ENCODE measurements at regions not wholly inside any gene's neighbourhood (a gene's known extent, or its start where the extent isn't known, plus 50 kb on each side); places are given as distances from the start of the nearest gene placed in this dataset.
"Not testable (repeated sequence)": the region's sequence is repeated elsewhere in the genome, so short reads cannot be mapped to it uniquely, and the experiment has no call there.

DNA sequence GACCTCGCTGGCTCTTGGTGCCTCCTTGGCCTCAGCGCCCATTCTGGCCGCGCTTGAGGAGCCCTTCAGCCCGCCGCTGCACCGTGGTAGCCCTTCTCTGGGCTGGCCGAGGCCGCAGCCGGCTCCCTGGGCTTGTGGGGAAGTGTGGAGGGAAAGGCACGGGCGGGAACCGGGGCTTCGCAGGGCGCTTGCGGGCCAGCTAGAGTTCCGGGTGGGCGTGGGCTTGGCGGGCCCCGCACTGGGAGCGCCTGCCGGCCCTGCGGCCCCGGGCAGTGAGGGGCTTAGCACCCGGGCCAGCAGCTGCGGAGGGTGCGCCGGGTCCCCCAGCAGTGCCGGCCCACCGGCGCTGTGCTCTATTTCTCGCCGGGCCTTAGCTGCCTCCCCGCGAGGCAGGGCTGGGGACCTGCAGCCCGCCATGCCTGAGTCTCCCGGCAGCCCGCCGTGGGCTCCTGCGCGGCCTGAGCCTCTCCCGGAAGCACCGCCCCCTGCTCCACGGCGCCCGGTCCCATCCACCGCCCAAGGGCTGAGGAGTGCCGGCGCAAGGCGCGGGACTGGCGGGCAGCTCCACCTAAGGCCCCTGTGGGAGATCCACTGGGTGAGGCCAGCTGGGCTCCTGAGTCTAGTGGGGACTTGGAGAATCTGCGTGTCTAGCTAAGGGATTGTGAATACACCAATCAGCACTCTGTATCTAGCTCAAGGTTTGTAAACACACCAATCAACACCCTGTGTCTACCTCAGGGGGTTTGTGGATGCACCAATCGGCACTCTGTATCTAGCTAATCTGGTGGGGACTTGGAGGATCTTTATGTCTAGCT lies 141.1 kb downstream of the SLCO4C1 start:
- 80 to 100% (median 97%) methylated on average over 1 to 3 of the region's 54 CpGs; no CpG with 5 or more reads in 6 of the 10 experiments for WGBS, 10 experiments
- H3K27ac ChIP-seq; H3K4me1 ChIP-seq (replicated peaks in 1 of 2): not testable (repeated sequence)
- ATAC-seq (replicated peaks in 6 of 8) = peak in 3 of 8 experiments; percentile 43 to 86 (median 57)
- peak overlapping the region in 2 of 5 donors; percentile 22 to 30 for H3K4me3 ChIP-seq
- in situ Hi-C loops (cut with MboI; ENCODE audit: low pct_unique_long_range_greater_than_20kb in 2 of 9, low sequenced_read_pairs in 9 of 9, unreplicated experiment in 9 of 9) = loop anchor here in 1 of 9 experiments (25.0 kb wide), 1 partner anchor 218 kb away; no protein-coding TSS in a partner anchor

DNA sequence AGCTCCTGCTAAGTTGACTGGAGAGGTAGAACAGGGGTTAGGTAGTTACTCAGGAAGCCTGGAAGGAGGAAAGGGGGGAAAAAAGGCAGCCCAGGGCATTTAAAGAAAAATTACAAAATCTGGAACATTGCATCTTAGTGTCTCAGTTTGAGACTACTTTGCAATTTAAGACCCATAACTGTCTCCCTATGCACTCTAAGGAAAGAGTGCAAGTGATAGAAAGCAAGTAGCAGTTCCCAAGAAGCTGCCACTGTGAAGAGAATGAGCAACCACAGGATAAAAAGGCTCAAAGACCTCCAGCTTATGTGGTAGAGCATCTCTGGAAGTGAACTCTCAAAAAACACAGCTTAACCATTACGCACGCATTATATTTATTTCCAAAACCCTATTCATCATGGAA lies 141.8 kb downstream of the SLCO4C1 start:
- WGBS, 10 experiments = 75 to 100% (median 90%) methylated on average over 1 to 2 of the region's 2 CpGs; no CpG with 5 or more reads in 5 of the 10 experiments
- H3K4me1 ChIP-seq (replicated peaks in 1 of 2) = no peaks in the 10 kb centered on the region
- H3K4me3 ChIP-seq = peak overlapping the region in 2 of 5 donors; percentile 22 to 30
- no peak overlapping the region for H3K27ac ChIP-seq
- in situ Hi-C loops (cut with MboI; ENCODE audit: low pct_unique_long_range_greater_than_20kb in 2 of 9, low sequenced_read_pairs in 9 of 9, unreplicated experiment in 9 of 9) = loop anchor here in 1 of 9 experiments (25.0 kb wide), 1 partner anchor 217 kb away; no protein-coding TSS in a partner anchor
- no peak for ATAC-seq (replicated peaks in 6 of 8)

- Histone ChIP-seq H3K4me1 (replicated peaks in 1 of 2) (no peaks in the 10 kb centered on the region), H3K27ac (no peak overlapping the region), H3K4me3 (no peak overlapping the region)
- WGBS, 10 experiments = 0 to 60% (median 33%) methylated on average over 1 to 5 of the region's 5 CpGs; no CpG with 5 or more reads in 2 of the 10 experiments
- in situ Hi-C loops (cut with MboI; ENCODE audit: low pct_unique_long_range_greater_than_20kb in 2 of 9, low sequenced_read_pairs in 9 of 9, unreplicated experiment in 9 of 9) = loop anchor here in 1 of 9 experiments (25.0 kb wide), 1 partner anchor 216 kb away; no protein-coding TSS in a partner anchor
- ATAC-seq (replicated peaks in 6 of 8) = peak; percentile 62 to 90 (median 74)
Measured at GRCh38 chr5:102153003-102153759, 142.9 kb downstream of the SLCO4C1 start.

DNA sequence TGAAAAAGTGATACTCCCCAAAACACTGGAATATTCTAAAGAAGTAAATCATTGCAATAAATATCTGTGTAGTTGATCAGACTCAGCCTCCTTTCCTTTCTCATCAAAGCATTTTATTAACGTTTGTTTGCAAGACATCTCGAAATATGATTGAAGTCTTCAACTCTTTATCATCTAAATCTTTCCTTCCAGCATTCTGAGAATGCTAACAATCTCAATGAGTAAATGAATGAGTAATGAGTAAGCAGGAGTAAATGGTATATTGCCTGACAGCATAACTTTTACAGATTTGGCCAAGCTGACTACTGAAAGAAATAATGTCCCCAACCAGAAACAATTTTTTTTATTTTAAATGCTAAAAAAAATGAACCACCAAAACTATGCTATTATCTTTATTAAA lies 157.1 kb downstream of the SLCO4C1 start:
- ATAC-seq (replicated peaks in 6 of 8) = no peak
- WGBS, 10 experiments = 4 to 88% (median 66%) methylated on average over 2 of the region's 2 CpGs
- H3K4me1 ChIP-seq (replicated peaks in 1 of 2) = no peaks in the 10 kb centered on the region
- in situ Hi-C loops (cut with MboI; ENCODE audit: low pct_unique_long_range_greater_than_20kb in 2 of 9, low sequenced_read_pairs in 9 of 9, unreplicated experiment in 9 of 9) = no loop called here
- no peak overlapping the region for H3K27ac ChIP-seq
- no peak overlapping the region for H3K4me3 ChIP-seq

DNA sequence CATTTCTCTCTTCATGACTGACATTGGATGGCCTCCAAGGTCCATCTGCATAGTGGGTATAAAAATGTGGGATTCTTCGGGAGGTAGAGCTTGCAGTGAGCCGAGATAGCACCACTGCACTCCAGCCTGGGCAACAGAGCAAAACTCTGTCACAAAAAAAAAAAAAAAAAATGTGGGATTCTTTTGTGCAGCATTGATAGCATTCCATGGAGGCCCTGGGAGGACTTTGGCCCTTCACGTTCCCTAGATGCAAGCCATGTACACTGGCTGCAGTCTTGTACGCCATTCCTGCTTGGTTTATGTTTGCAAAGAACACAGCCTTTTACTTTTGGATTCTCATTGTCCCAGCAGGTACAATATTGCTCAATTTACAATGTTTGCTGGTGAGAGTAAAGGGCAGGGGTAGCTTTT lies 157.8 kb downstream of the SLCO4C1 start:
- Histone ChIP-seq H3K4me3 (no peak overlapping the region), H3K27ac (no peak overlapping the region), H3K4me1 (replicated peaks in 1 of 2) (no peaks in the 10 kb centered on the region)
- in situ Hi-C loops (cut with MboI; ENCODE audit: low pct_unique_long_range_greater_than_20kb in 2 of 9, low sequenced_read_pairs in 9 of 9, unreplicated experiment in 9 of 9) = no loop called here
- 0 to 100% (median 80%) methylated on average over 1 to 4 of the region's 4 CpGs; no CpG with 5 or more reads in 1 of the 10 experiments for WGBS, 10 experiments
- no peak for ATAC-seq (replicated peaks in 6 of 8)

- WGBS, 10 experiments = 11 to 100% (median 78%) methylated on average over 2 to 3 of the region's 3 CpGs; no CpG with 5 or more reads in 1 of the 10 experiments
- Histone ChIP-seq H3K4me3 (no peak overlapping the region), H3K4me1 (replicated peaks in 1 of 2) (no peaks in the 10 kb centered on the region), H3K27ac (no peak overlapping the region)
- in situ Hi-C loops (cut with MboI; ENCODE audit: low pct_unique_long_range_greater_than_20kb in 2 of 9, low sequenced_read_pairs in 9 of 9, unreplicated experiment in 9 of 9) = no loop called here
- no peak for ATAC-seq (replicated peaks in 6 of 8)
Measured at GRCh38 chr5:102130890-102131289, 165.2 kb downstream of the SLCO4C1 start.

DNA sequence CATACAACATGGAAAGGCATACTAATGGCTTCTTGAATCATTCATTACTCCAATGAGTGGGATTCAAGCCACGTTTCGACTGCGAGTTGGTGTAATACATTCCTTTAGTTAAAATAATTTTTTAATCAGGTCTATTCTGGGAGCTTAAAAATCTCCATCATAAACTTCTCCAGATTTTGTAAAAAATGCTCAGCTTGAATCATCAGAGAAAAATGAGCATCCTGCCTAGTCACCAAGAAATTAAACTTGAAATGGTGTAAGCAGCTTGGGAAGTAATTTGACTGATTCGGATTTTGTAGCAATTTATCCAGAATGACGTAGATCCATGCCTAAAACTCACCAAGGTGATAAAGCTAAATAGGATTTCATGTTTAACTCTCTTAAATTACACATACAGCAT lies 165.7 kb downstream of the SLCO4C1 start:
- Histone ChIP-seq H3K4me1 (replicated peaks in 1 of 2) (no peaks in the 10 kb centered on the region), H3K27ac (no peak overlapping the region), H3K4me3 (no peak overlapping the region)
- 24 to 100% (median 90%) methylated on average over 2 to 5 of the region's 5 CpGs; no CpG with 5 or more reads in 1 of the 10 experiments for WGBS, 10 experiments
- in situ Hi-C loops (cut with MboI; ENCODE audit: low pct_unique_long_range_greater_than_20kb in 2 of 9, low sequenced_read_pairs in 9 of 9, unreplicated experiment in 9 of 9) = no loop called here
- ATAC-seq (replicated peaks in 6 of 8) = no peak

DNA sequence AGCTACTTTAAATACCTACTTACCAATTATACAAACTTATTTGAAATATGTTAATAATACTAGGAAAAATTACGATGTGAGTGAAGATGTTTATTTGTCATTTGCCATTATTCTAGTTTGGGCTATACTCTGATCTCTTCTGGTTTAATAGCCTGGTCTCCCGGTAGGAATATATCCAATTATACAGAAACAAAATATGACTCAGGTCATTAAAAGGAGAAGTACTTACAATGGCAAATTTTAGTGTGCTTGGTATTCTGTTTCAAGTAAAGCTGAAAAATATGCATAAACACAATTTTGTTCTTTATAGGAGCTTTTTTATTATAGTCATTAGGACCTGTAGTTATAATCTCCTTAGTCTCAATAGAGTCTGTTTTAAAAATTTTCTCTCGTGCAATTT lies 176.8 kb downstream of the SLCO4C1 start:
- in situ Hi-C loops (cut with MboI; ENCODE audit: low pct_unique_long_range_greater_than_20kb in 2 of 9, low sequenced_read_pairs in 9 of 9, unreplicated experiment in 9 of 9) = no loop called here
- no peaks in the 10 kb centered on the region for H3K4me1 ChIP-seq (replicated peaks in 1 of 2)
- H3K4me3 ChIP-seq = no peak overlapping the region
- 0 to 96% (median 78%) methylated on average over 3 of the region's 3 CpGs for WGBS, 10 experiments
- no peak overlapping the region for H3K27ac ChIP-seq
- no peak for ATAC-seq (replicated peaks in 6 of 8)

DNA sequence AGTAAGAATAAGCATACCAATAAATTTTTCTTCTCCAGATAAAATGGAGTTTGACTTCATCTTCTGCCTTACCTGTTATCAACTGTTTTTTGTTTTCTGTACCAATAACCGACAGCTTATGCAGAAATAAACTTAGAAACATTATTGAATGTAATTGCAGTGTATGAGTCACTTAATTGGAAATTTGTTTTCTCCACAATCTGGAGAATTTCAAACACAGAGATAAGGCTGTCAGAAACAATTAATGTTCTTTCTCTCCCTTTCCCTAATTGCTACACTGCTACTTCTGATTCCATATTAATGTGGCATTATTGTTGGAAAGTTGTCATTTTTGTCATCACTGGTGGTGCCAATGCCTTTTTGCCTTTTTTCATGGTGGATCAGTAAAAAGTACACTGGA lies 180.3 kb downstream of the SLCO4C1 start:
- in situ Hi-C loops (cut with MboI; ENCODE audit: low pct_unique_long_range_greater_than_20kb in 2 of 9, low sequenced_read_pairs in 9 of 9, unreplicated experiment in 9 of 9) = no loop called here
- 0 to 100% (median 80%) methylated on average over 1 of the region's 1 CpG; no CpG with 5 or more reads in 1 of the 10 experiments for WGBS, 10 experiments
- no peaks in the 10 kb centered on the region for H3K4me1 ChIP-seq (replicated peaks in 1 of 2)
- no peak overlapping the region for H3K27ac ChIP-seq
- no peak overlapping the region for H3K4me3 ChIP-seq
- ATAC-seq (replicated peaks in 6 of 8) = no peak

- WGBS, 10 experiments = 29 to 100% (median 88%) methylated on average over 1 to 8 of the region's 9 CpGs; no CpG with 5 or more reads in 3 of the 10 experiments
- H3K4me1 ChIP-seq (replicated peaks in 1 of 2) = no peaks in the 10 kb centered on the region
- ATAC-seq (replicated peaks in 6 of 8) = no peak
- no peak overlapping the region for H3K27ac ChIP-seq
- no peak overlapping the region for H3K4me3 ChIP-seq
- in situ Hi-C loops (cut with MboI; ENCODE audit: low pct_unique_long_range_greater_than_20kb in 2 of 9, low sequenced_read_pairs in 9 of 9, unreplicated experiment in 9 of 9) = no loop called here
Measured at GRCh38 chr5:102114525-102115069, 181.5 kb downstream of the SLCO4C1 start.

DNA sequence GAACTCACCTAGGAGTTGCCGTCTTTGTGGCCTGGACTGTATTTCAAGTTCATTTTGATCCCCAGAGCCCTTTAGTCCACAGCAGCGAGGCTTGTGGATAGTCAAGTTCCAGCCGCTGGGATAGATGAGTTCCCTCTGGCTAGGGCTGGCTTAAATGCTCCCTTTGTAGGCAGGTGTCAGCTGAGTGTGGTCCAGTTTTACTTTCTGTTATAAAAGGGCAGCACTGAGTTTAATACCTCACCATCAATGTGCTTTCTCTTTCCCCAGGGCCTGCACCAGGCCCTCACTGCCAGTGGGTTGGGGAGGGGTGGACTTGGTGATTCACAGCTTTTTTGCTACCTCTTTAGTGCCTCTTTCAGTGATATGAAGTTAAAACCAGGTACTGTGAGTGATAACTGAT lies 188.2 kb downstream of the SLCO4C1 start:
- no peak overlapping the region for H3K27ac ChIP-seq
- H3K4me1 ChIP-seq (replicated peaks in 1 of 2) = no peaks in the 10 kb centered on the region
- H3K4me3 ChIP-seq = no peak overlapping the region
- 46 to 83% methylated on average over 2 to 3 of the region's 3 CpGs; no CpG with 5 or more reads in 8 of the 10 experiments for WGBS, 10 experiments
- no peak for ATAC-seq (replicated peaks in 6 of 8)
- in situ Hi-C loops (cut with MboI; ENCODE audit: low pct_unique_long_range_greater_than_20kb in 2 of 9, low sequenced_read_pairs in 9 of 9, unreplicated experiment in 9 of 9) = no loop called here

GRCh38 chr5:102106599-102106998 lies 189.5 kb downstream of the SLCO4C1 start:
- Histone ChIP-seq H3K4me1 (replicated peaks in 1 of 2) (no peaks in the 10 kb centered on the region), H3K27ac (no peak overlapping the region), H3K4me3 (no peak overlapping the region)
- ATAC-seq (replicated peaks in 6 of 8) = peak in 1 of 8 experiments; percentile 18
- in situ Hi-C loops (cut with MboI; ENCODE audit: low pct_unique_long_range_greater_than_20kb in 2 of 9, low sequenced_read_pairs in 9 of 9, unreplicated experiment in 9 of 9) = no loop called here

GRCh38 chr5:102099766-102100331 lies 196.2 kb downstream of the SLCO4C1 start:
- H3K27ac ChIP-seq = no peak overlapping the region
- WGBS, 10 experiments = 0 to 83% (median 50%) methylated on average over 1 to 6 of the region's 9 CpGs; no CpG with 5 or more reads in 3 of the 10 experiments
- no peak overlapping the region for H3K4me3 ChIP-seq
- no peaks in the 10 kb centered on the region for H3K4me1 ChIP-seq (replicated peaks in 1 of 2)
- in situ Hi-C loops (cut with MboI; ENCODE audit: low pct_unique_long_range_greater_than_20kb in 2 of 9, low sequenced_read_pairs in 9 of 9, unreplicated experiment in 9 of 9) = no loop called here
- ATAC-seq (replicated peaks in 6 of 8) = no peak
